ENCODE measurements at regions not wholly inside any gene's neighbourhood (a gene's known extent, or its start where the extent isn't known, plus 50 kb on each side); places are given as distances from the start of the nearest gene placed in this dataset.

DNA sequence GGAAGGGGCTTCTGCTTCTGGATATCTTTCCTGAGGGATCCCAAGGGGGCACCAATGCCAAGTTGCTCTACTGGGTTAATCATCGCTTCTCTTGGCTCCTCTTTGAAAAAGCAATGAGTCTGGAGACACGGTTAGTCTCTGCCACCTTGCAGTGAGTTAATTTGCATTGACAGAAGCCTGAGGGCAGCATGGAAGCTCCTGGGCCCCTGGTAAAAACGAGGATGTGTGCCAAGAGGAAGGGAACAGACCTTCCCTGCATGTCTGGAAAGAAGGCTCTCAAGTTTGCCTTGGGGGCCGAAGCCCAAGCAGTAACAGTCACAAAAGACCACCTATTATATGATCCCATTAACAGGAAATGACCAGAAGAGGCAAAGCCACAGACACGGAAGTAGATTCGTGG lies 86.7 kb downstream of the IRX5 start:
- Histone ChIP-seq H3K23ac (ENCODE audit: low read length in 2 of 2) (no peak overlapping the region), H3K9me3 (ENCODE audit: control insufficient read depth, low read length) (peaks cover 4% of the 10 kb centered on the region), H3K36me3 (ENCODE audit: control insufficient read depth in 1 of 2, insufficient read depth in 2 of 2, low read depth in 1 of 2, low read length in 2 of 2) (no peaks in the 10 kb centered on the region), H2BK12ac (ENCODE audit: low read length in 2 of 2) (no peak overlapping the region), H3K4me1 (ENCODE audit: control insufficient read depth, insufficient read depth, low read depth, low read length) (no peaks in the 10 kb centered on the region), H3K4me3 (ENCODE audit: insufficient read depth in 1 of 2, low read depth in 1 of 2, low read length in 2 of 2) (no peak overlapping the region), H3K9ac (ENCODE audit: low read length) (no peak overlapping the region), H2AFZ (ENCODE audit: low read depth, low read length) (no peak overlapping the region), H2AK5ac (ENCODE audit: low read length, severe bottlenecking) (no peak overlapping the region), H3K18ac (ENCODE audit: low read depth in 1 of 2, low read length in 2 of 2) (no peak overlapping the region), H3K79me1 (replicated peaks; ENCODE audit: low read length, poor library complexity, severe bottlenecking) (no peaks in the 10 kb centered on the region), H2BK120ac (ENCODE audit: low read depth, low read length) (no peak overlapping the region), H2BK5ac (ENCODE audit: low read depth, low read length, poor library complexity, severe bottlenecking) (no peak overlapping the region), H2BK15ac (ENCODE audit: low read depth, poor library complexity, severe bottlenecking) (no peak overlapping the region), H4K8ac (ENCODE audit: low read length) (no peak overlapping the region), H3K27ac (ENCODE audit: low read length, poor library complexity, severe bottlenecking) (no peak overlapping the region), H3K4ac (ENCODE audit: low read depth in 1 of 2, low read length in 2 of 2) (no peak overlapping the region), H3K14ac (ENCODE audit: low read length in 2 of 2) (no peak overlapping the region), H3K4me2 (ENCODE audit: low read length, poor library complexity, severe bottlenecking) (no peak overlapping the region), H3K27me3 (ENCODE audit: control insufficient read depth in 1 of 2, insufficient read depth in 1 of 2, low read length in 2 of 2) (peaks cover 7 to 22% of the 10 kb centered on the region in 2 experiments), H4K91ac (ENCODE audit: low read length) (no peak overlapping the region)
- WGBS: 74% methylated on average over 4 of the region's 6 CpGs
- DNase-seq: no peak

DNA sequence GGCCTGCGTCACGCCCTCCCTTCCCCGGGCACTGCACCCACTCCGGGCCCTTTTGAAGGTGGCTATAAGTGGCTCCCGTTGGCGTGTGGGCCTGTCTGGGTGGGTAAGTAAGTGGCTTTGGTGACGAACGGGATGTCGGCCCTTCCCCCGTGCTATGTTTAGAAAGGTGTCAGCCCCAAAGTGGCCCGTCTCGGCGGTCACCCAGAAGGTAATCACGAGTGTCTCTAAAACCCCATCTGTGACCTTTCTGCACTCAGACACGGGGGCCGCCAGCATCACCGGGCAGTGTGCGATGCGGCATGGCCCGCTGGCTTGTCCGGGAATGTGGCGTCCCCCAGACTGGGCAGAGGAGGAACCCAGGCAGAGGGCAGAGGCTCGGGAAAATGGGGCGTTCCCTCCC lies 88.2 kb downstream of the IRX5 start:
- Histone ChIP-seq H3K18ac (ENCODE audit: low read depth in 1 of 2, low read length in 2 of 2) (no peak overlapping the region), H4K8ac (ENCODE audit: low read length) (no peak overlapping the region), H3K27ac (ENCODE audit: low read length, poor library complexity, severe bottlenecking) (no peak overlapping the region), H2BK120ac (ENCODE audit: low read depth, low read length) (no peak overlapping the region), H3K4me1 (ENCODE audit: control insufficient read depth, insufficient read depth, low read depth, low read length) (no peaks in the 10 kb centered on the region), H3K27me3 (ENCODE audit: control insufficient read depth in 1 of 2, insufficient read depth in 1 of 2, low read length in 2 of 2) (peaks cover 7 to 22% of the 10 kb centered on the region in 2 experiments), H3K9ac (ENCODE audit: low read length) (no peak overlapping the region), H3K9me3 (ENCODE audit: control insufficient read depth, low read length) (peaks cover 4% of the 10 kb centered on the region), H4K91ac (ENCODE audit: low read length) (no peak overlapping the region), H2BK15ac (ENCODE audit: low read depth, poor library complexity, severe bottlenecking) (no peak overlapping the region), H3K4me2 (ENCODE audit: low read length, poor library complexity, severe bottlenecking) (no peak overlapping the region), H2BK5ac (ENCODE audit: low read depth, low read length, poor library complexity, severe bottlenecking) (no peak overlapping the region), H3K79me1 (replicated peaks; ENCODE audit: low read length, poor library complexity, severe bottlenecking) (no peaks in the 10 kb centered on the region), H3K4me3 (ENCODE audit: insufficient read depth in 1 of 2, low read depth in 1 of 2, low read length in 2 of 2) (no peak overlapping the region), H3K14ac (ENCODE audit: low read length in 2 of 2) (no peak overlapping the region), H2AFZ (ENCODE audit: low read depth, low read length) (no peak overlapping the region), H2AK5ac (ENCODE audit: low read length, severe bottlenecking) (no peak overlapping the region), H3K36me3 (ENCODE audit: control insufficient read depth in 1 of 2, insufficient read depth in 2 of 2, low read depth in 1 of 2, low read length in 2 of 2) (no peaks in the 10 kb centered on the region), H2BK12ac (ENCODE audit: low read length in 2 of 2) (no peak overlapping the region), H3K4ac (ENCODE audit: low read depth in 1 of 2, low read length in 2 of 2) (no peak overlapping the region), H3K23ac (ENCODE audit: low read length in 2 of 2) (no peak overlapping the region)
- no peak for DNase-seq
- 94% methylated on average over 24 of the region's 24 CpGs for WGBS

GRCh38 chr16:55019419-55020131 lies 88.9 kb downstream of the IRX5 start:
- Histone ChIP-seq H2BK12ac (ENCODE audit: low read length in 2 of 2) (no peak overlapping the region), H3K4ac (ENCODE audit: low read depth in 1 of 2, low read length in 2 of 2) (no peak overlapping the region), H3K79me1 (replicated peaks; ENCODE audit: low read length, poor library complexity, severe bottlenecking) (no peaks in the 10 kb centered on the region), H3K4me3 (ENCODE audit: insufficient read depth in 1 of 2, low read depth in 1 of 2, low read length in 2 of 2) (no peak overlapping the region), H3K9me3 (ENCODE audit: control insufficient read depth, low read length) (peaks cover 4% of the 10 kb centered on the region), H4K91ac (ENCODE audit: low read length) (peak overlapping the region; percentile 37), H3K27ac (ENCODE audit: low read length, poor library complexity, severe bottlenecking) (no peak overlapping the region), H2BK120ac (ENCODE audit: low read depth, low read length) (no peak overlapping the region), H3K27me3 (ENCODE audit: control insufficient read depth in 1 of 2, insufficient read depth in 1 of 2, low read length in 2 of 2) (peaks cover 7 to 19% of the 10 kb centered on the region in 2 experiments), H3K14ac (ENCODE audit: low read length in 2 of 2) (no peak overlapping the region), H3K9ac (ENCODE audit: low read length) (no peak overlapping the region), H2BK5ac (ENCODE audit: low read depth, low read length, poor library complexity, severe bottlenecking) (no peak overlapping the region), H2BK15ac (ENCODE audit: low read depth, poor library complexity, severe bottlenecking) (no peak overlapping the region), H3K36me3 (ENCODE audit: control insufficient read depth in 1 of 2, insufficient read depth in 2 of 2, low read depth in 1 of 2, low read length in 2 of 2) (no peaks in the 10 kb centered on the region), H4K8ac (ENCODE audit: low read length) (no peak overlapping the region), H2AFZ (ENCODE audit: low read depth, low read length) (no peak overlapping the region), H2AK5ac (ENCODE audit: low read length, severe bottlenecking) (no peak overlapping the region), H3K4me2 (ENCODE audit: low read length, poor library complexity, severe bottlenecking) (no peak overlapping the region), H3K23ac (ENCODE audit: low read length in 2 of 2) (no peak overlapping the region), H3K4me1 (ENCODE audit: control insufficient read depth, insufficient read depth, low read depth, low read length) (no peaks in the 10 kb centered on the region), H3K18ac (ENCODE audit: low read depth in 1 of 2, low read length in 2 of 2) (no peak overlapping the region)
- DNase-seq: no peak
- WGBS: 93% methylated on average over 9 of the region's 9 CpGs

DNA sequence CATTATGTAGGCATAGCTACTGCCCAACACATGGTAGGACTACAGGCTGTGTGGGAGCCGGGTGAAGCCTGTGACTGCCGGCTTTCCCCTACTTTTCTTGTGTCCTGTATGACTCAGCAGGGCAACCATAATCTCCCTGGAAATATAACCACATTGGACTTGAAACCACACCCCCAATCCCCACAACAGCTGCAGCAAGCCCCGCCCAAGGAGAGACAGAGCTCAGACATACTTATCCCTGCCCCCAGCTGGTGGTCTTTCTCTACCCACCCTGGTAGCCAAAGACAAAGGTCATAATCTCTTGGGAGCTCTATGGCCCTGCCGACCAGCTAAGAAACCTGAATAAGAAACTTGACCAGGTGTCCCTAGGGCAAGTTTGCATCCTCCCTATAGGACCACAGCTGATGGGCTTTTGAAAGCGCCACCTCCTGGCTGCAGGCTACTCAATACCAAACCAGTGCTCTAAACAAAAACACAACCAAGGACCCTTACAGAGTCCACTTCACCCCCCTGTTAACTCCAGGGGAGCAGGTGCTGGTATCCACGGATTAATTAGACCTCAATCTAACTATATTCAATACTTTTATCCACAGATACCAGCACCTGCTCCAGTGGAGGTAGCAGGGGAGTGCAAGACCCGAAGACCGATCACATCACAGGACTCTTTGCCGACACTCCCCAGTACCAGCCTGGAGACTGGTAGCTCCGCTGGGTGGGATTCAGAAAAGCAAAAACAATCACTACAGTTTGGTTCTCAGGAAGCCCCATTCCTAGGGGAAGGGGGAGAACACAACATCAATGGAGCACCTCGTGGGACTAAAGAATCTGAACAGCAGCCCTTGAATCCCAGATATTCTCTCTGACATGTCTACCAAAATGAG lies 91.2 kb downstream of the IRX5 start:
- Histone ChIP-seq H3K4ac (ENCODE audit: low read depth in 1 of 2, low read length in 2 of 2) (no peak overlapping the region), H3K36me3 (ENCODE audit: control insufficient read depth in 1 of 2, insufficient read depth in 2 of 2, low read depth in 1 of 2, low read length in 2 of 2) (no peaks in the 10 kb centered on the region), H2BK12ac (ENCODE audit: low read length in 2 of 2) (no peak overlapping the region), H3K23ac (ENCODE audit: low read length in 2 of 2) (no peak overlapping the region), H3K14ac (ENCODE audit: low read length in 2 of 2) (no peak overlapping the region), H3K4me3 (ENCODE audit: insufficient read depth in 1 of 2, low read depth in 1 of 2, low read length in 2 of 2) (no peak overlapping the region), H3K79me1 (replicated peaks; ENCODE audit: low read length, poor library complexity, severe bottlenecking) (no peaks in the 10 kb centered on the region), H3K9me3 (ENCODE audit: control insufficient read depth, low read length) (peaks cover 4% of the 10 kb centered on the region), H2AFZ (ENCODE audit: low read depth, low read length) (no peak overlapping the region), H3K18ac (ENCODE audit: low read depth in 1 of 2, low read length in 2 of 2) (no peak overlapping the region), H3K4me2 (ENCODE audit: low read length, poor library complexity, severe bottlenecking) (no peak overlapping the region), H4K91ac (ENCODE audit: low read length) (no peak overlapping the region), H2AK5ac (ENCODE audit: low read length, severe bottlenecking) (no peak overlapping the region), H2BK120ac (ENCODE audit: low read depth, low read length) (no peak overlapping the region), H2BK5ac (ENCODE audit: low read depth, low read length, poor library complexity, severe bottlenecking) (no peak overlapping the region), H3K27me3 (ENCODE audit: control insufficient read depth in 1 of 2, insufficient read depth in 1 of 2, low read length in 2 of 2) (peaks cover 2 to 4% of the 10 kb centered on the region in 2 experiments), H3K9ac (ENCODE audit: low read length) (no peak overlapping the region), H3K4me1 (ENCODE audit: control insufficient read depth, insufficient read depth, low read depth, low read length) (no peaks in the 10 kb centered on the region), H2BK15ac (ENCODE audit: low read depth, poor library complexity, severe bottlenecking) (no peak overlapping the region), H4K8ac (ENCODE audit: low read length) (no peak overlapping the region), H3K27ac (ENCODE audit: low read length, poor library complexity, severe bottlenecking) (no peak overlapping the region)
- DNase-seq: no peak
- 45% methylated on average over 11 of the region's 11 CpGs for WGBS
